SK-N-SH (cell line): ENCODE measurements at regions not wholly inside any gene's neighbourhood (a gene's known extent, or its start where the extent isn't known, plus 50 kb on each side); places are given as distances from the start of the nearest gene placed in this dataset.

Experiments
- EP300 ChIP-seq, 2 experiments: IDR thresholded peaks; 2 replicates each; pipeline versions ENCODE4 v1.4.0 to v1.6.1; 2012; ENCODE audit warnings: borderline replicate concordance in 1 of 2, low read depth in 1 of 2, low read length in 1 of 2
- GABPA ChIP-seq: IDR thresholded peaks from 2 replicates; pipeline ENCODE4 v1.4.0; 2012; ENCODE audit warnings: low read depth, mild to moderate bottlenecking
- MXI1 ChIP-seq: IDR thresholded peaks from 2 replicates; pipeline ENCODE4 v1.6.1; 2012; ENCODE audit warnings: mild to moderate bottlenecking, low read depth, low read length, improper control_type of control experiment
- NRF1 ChIP-seq: IDR thresholded peaks from 2 replicates; pipeline ENCODE4 v1.6.1; 2012; ENCODE audit warnings: low read depth, mild to moderate bottlenecking, low read length
- RXRA ChIP-seq: IDR thresholded peaks from 2 replicates; pipeline ENCODE4 v1.4.0; 2012; ENCODE audit warnings: low read depth, mild to moderate bottlenecking, borderline replicate concordance
- TAF1 ChIP-seq: IDR thresholded peaks from 2 replicates; pipeline ENCODE4 v1.6.1; 2012; ENCODE audit warnings: low read depth, mild to moderate bottlenecking, low read length, moderate library complexity, borderline replicate concordance
- TEAD4 ChIP-seq: IDR thresholded peaks from 2 replicates; pipeline ENCODE4 v1.4.0; 2012; ENCODE audit warnings: mild to moderate bottlenecking, borderline replicate concordance; ENCODE audit not compliant: insufficient read depth
- USF1 ChIP-seq: IDR thresholded peaks from 2 replicates; pipeline ENCODE4 v1.4.0; 2012; ENCODE audit warnings: low read depth, borderline replicate concordance
- ZBTB33 ChIP-seq: IDR thresholded peaks from 2 replicates; pipeline ENCODE4 v1.4.0; 2012; ENCODE audit warnings: low read depth, borderline replicate concordance
- TF ChIP-seq, protein P1 (sequence below): fragments of 200-600 bp; sonication (generic); IDR thresholded peaks from 2 replicates; pipeline ENCODE4 v1.6.1; 2017; ENCODE audit warnings: antibody characterized with exemption, mild to moderate bottlenecking, moderate library complexity

- TF ChIP-seq GABPA (no peak), TAF1 (no peak), TEAD4 (no peak), RXRA (no peak), EP300 (IDR thresholded peaks at IDR 0.05; ENCODE audit: borderline replicate concordance in 1 of 2, low read depth in 1 of 2, low read length in 1 of 2) (no peak), USF1 (no peak), NRF1 (no peak), MXI1 (no peak), ZBTB33 (no peak)
- TF ChIP-seq, protein P1, sequence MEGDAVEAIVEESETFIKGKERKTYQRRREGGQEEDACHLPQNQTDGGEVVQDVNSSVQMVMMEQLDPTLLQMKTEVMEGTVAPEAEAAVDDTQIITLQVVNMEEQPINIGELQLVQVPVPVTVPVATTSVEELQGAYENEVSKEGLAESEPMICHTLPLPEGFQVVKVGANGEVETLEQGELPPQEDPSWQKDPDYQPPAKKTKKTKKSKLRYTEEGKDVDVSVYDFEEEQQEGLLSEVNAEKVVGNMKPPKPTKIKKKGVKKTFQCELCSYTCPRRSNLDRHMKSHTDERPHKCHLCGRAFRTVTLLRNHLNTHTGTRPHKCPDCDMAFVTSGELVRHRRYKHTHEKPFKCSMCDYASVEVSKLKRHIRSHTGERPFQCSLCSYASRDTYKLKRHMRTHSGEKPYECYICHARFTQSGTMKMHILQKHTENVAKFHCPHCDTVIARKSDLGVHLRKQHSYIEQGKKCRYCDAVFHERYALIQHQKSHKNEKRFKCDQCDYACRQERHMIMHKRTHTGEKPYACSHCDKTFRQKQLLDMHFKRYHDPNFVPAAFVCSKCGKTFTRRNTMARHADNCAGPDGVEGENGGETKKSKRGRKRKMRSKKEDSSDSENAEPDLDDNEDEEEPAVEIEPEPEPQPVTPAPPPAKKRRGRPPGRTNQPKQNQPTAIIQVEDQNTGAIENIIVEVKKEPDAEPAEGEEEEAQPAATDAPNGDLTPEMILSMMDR, result no peak
Observed at GRCh38 chr12:124482901-124483799, 84.3 kb downstream of the NCOR2 start.
